GM23248 (cell line): ENCODE measurements at regions not wholly inside any gene's neighbourhood (a gene's known extent, or its start where the extent isn't known, plus 50 kb on each side); places are given as distances from the start of the nearest gene placed in this dataset.

ENCODE experiments used
- DNase-seq: peaks from one replicate; pipeline ENCODE4 v3.0.0-alpha.2; 2015
- H2AFZ ChIP-seq: fragments of 200-600 bp; sonication (generic); 2 replicates; pipeline ENCODE4 v1.6.1; 2016; ENCODE audit warnings: antibody characterized with exemption
- H3F3A ChIP-seq: fragments of 200-600 bp; sonication (generic); 2 replicates; pipeline ENCODE4 v1.6.1; 2016; ENCODE audit warnings: mild to moderate bottlenecking, antibody characterized with exemption, mixed run types; ENCODE audit not compliant: insufficient read depth
- H3K27ac ChIP-seq: fragments of 200-600 bp; sonication (generic); 2 replicates; pipeline ENCODE4 v1.5.1; 2016; ENCODE audit warnings: mild to moderate bottlenecking
- H3K27me3 ChIP-seq: fragments of 200-600 bp; sonication (generic); replicated peaks from 2 replicates; pipeline ENCODE4 v1.6.1; 2016; ENCODE audit warnings: mild to moderate bottlenecking; ENCODE audit not compliant: insufficient read depth
- H3K36me3 ChIP-seq: fragments of 200-600 bp; sonication (generic); 2 replicates; pipeline ENCODE4 v1.6.1; 2016; ENCODE audit warnings: low read depth, mild to moderate bottlenecking
- H3K4me1 ChIP-seq: fragments of 200-600 bp; sonication (generic); 2 replicates; pipeline ENCODE4 v1.6.1; 2016; ENCODE audit warnings: mild to moderate bottlenecking; ENCODE audit not compliant: insufficient read depth
- H3K4me2 ChIP-seq: fragments of 200-600 bp; sonication (generic); one replicate; pipeline ENCODE4 v1.6.1; 2016; ENCODE audit warnings: mild to moderate bottlenecking; ENCODE audit not compliant: unreplicated experiment
- H3K4me3 ChIP-seq: fragments of 200-600 bp; sonication (generic); 2 replicates; pipeline ENCODE4 v1.5.1; 2016; ENCODE audit warnings: mild to moderate bottlenecking
- H3K79me2 ChIP-seq: fragments of 200-600 bp; sonication (generic); 2 replicates; pipeline ENCODE4 v1.6.1; 2016; ENCODE audit warnings: mild to moderate bottlenecking; ENCODE audit not compliant: insufficient read depth
- H3K9ac ChIP-seq: fragments of 200-600 bp; sonication (generic); 2 replicates; pipeline ENCODE4 v1.6.1; 2016; ENCODE audit warnings: mild to moderate bottlenecking
- H3K9me2 ChIP-seq: fragments of 200-600 bp; sonication (generic); 2 replicates; pipeline ENCODE4 v1.6.1; 2016; ENCODE audit warnings: mixed run types, mild to moderate bottlenecking, moderate library complexity; ENCODE audit not compliant: insufficient read depth
- H3K9me3 ChIP-seq: fragments of 200-600 bp; sonication (generic); one replicate; pipeline ENCODE4 v1.6.1; 2017; ENCODE audit warnings: low read depth
- H4K20me1 ChIP-seq: fragments of 200-600 bp; sonication (generic); 2 replicates; pipeline ENCODE4 v1.6.0; 2016; ENCODE audit not compliant: insufficient read depth
- EZH2 ChIP-seq: fragments of 200-600 bp; sonication (generic); IDR thresholded peaks from 2 replicates; pipeline ENCODE4 v1.6.1; 2018; ENCODE audit warnings: antibody characterized with exemption, mild to moderate bottlenecking; ENCODE audit not compliant: insufficient read depth, poor library complexity, severe bottlenecking
- EZH2phosphoT487 ChIP-seq: fragments of 200-600 bp; sonication (generic); IDR thresholded peaks from 2 replicates; pipeline ENCODE4 v1.6.1; 2018; ENCODE audit warnings: antibody characterized with exemption, moderate library complexity, mild to moderate bottlenecking, low read depth; ENCODE audit not compliant: insufficient read depth
- WGBS, 2 experiments: methylation state at CpG; one replicate each; pipeline ENCODE4 v1.1.6; 2015 to 2017; ENCODE audit warnings: low lambda C conversion rate in 2 of 2, low coverage in 1 of 2; ENCODE audit errors: missing lambda C conversion rate in 2 of 2; 5-methylcytosine and 5-hydroxymethylcytosine counted together
- in situ Hi-C: fragments of 300-500 bp; cut with MboI; formaldehyde crosslinking; loops from 2 replicates; pipeline ENCODE4 v1.15.0; 2020

DNA sequence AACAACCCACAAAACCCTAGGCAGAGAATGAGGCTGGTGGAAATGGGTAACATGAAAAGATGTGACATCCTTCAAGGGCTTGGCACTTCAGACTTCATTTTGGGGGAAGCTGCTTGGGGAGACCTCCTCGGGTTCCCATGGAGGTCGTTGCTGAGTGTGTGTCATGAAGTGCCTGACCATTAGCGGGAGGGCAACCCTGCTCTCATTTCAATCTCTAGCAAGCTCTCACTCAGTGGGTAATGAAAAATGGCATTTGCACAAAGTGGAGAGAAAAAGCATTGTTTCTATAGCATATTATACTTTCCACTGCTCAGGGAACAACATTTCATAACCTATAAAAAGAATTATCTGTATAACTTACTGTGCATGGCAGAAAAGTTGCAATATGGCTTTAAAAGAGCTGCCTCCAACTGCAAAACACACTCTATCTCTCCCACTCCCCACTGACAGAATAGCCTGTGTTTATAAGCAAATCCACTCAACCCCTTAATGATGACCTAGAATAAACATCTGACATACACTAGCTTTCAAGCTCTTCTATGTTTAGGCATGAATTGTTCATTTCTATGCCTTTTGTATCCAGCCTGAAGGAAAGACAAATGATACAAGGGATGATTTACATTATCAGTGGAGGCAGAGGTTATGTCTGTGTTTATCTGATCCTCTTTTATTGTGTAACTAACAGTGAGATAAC lies 357.2 kb downstream of the ZSWIM6 start:
- Histone ChIP-seq H3K4me2 (no peak overlapping the region), H3K4me1 (no peaks in the 10 kb centered on the region), H3K79me2 (no peaks in the 10 kb centered on the region), H3K4me3 (no peak overlapping the region), H3K9me3 (no peaks in the 10 kb centered on the region), H4K20me1 (no peaks in the 10 kb centered on the region), H3K27me3 (peaks cover 9% of the 10 kb centered on the region; the same call in 1 of the 2 replicates), H3F3A (no peaks in the 10 kb centered on the region), H3K9ac (no peak overlapping the region), H3K27ac (no peak overlapping the region), H3K9me2 (no peaks in the 10 kb centered on the region), H3K36me3 (no peaks in the 10 kb centered on the region), H2AFZ (no peak overlapping the region)
- in situ Hi-C loops: no loop called here
- TF ChIP-seq EZH2phosphoT487 (no peak), EZH2 (no peak)
- DNase-seq: no peak
- WGBS, 2 experiments: 14 to 20% methylated on average over 3 of the region's 3 CpGs

GRCh38 chr5:61697809-61698558 lies 365.9 kb downstream of the ZSWIM6 start:
- H3K27me3 ChIP-seq: peaks cover 9% of the 10 kb centered on the region; the same call in 1 of the 2 replicates
- WGBS, 2 experiments: 46 to 51% methylated on average over 15 of the region's 15 CpGs
- H4K20me1 ChIP-seq: no peaks in the 10 kb centered on the region
- no peaks in the 10 kb centered on the region for H3K9me2 ChIP-seq
- H3K4me1 ChIP-seq: no peaks in the 10 kb centered on the region
- H3F3A ChIP-seq: no peaks in the 10 kb centered on the region
- H3K36me3 ChIP-seq: no peaks in the 10 kb centered on the region
- no peak overlapping the region for H3K9ac ChIP-seq
- H3K79me2 ChIP-seq: no peaks in the 10 kb centered on the region
- no peak overlapping the region for H3K4me3 ChIP-seq
- H3K9me3 ChIP-seq: no peaks in the 10 kb centered on the region
- no peak overlapping the region for H3K4me2 ChIP-seq
- in situ Hi-C loops: no loop called here
- no peak for DNase-seq
- no peak overlapping the region for H3K27ac ChIP-seq
- H2AFZ ChIP-seq: no peak overlapping the region
- TF ChIP-seq EZH2 (no peak), EZH2phosphoT487 (no peak)

GRCh38 chr5:61701877-61702602 lies 370.0 kb downstream of the ZSWIM6 start:
- no peak overlapping the region for H2AFZ ChIP-seq
- WGBS, 2 experiments: 0 to 2% methylated on average over 4 of the region's 4 CpGs
- H3K27ac ChIP-seq: no peak overlapping the region
- H3K9ac ChIP-seq: no peak overlapping the region
- no peaks in the 10 kb centered on the region for H3F3A ChIP-seq
- no peaks in the 10 kb centered on the region for H3K79me2 ChIP-seq
- peak; percentile 12 for DNase-seq
- H3K4me2 ChIP-seq: no peak overlapping the region
- H3K27me3 ChIP-seq: peaks cover 26% of the 10 kb centered on the region; the same call in 1 of the 2 replicates
- H4K20me1 ChIP-seq: no peaks in the 10 kb centered on the region
- no peak overlapping the region for H3K4me3 ChIP-seq
- no peaks in the 10 kb centered on the region for H3K4me1 ChIP-seq
- H3K36me3 ChIP-seq: no peaks in the 10 kb centered on the region
- no peak for TF ChIP-seq EZH2phosphoT487
- TF ChIP-seq EZH2: no peak
- no peaks in the 10 kb centered on the region for H3K9me3 ChIP-seq
- in situ Hi-C loops: no loop called here
- no peaks in the 10 kb centered on the region for H3K9me2 ChIP-seq

- Histone ChIP-seq H3K9me3 (no peaks in the 10 kb centered on the region), H3F3A (no peaks in the 10 kb centered on the region), H3K27me3 (peaks cover 21% of the 10 kb centered on the region; the same call in 1 of the 2 replicates), H4K20me1 (no peaks in the 10 kb centered on the region), H3K4me2 (no peak overlapping the region), H3K27ac (no peak overlapping the region), H2AFZ (no peak overlapping the region), H3K9ac (no peak overlapping the region), H3K36me3 (no peaks in the 10 kb centered on the region), H3K79me2 (no peaks in the 10 kb centered on the region), H3K4me1 (no peaks in the 10 kb centered on the region), H3K4me3 (no peak overlapping the region), H3K9me2 (no peaks in the 10 kb centered on the region)
- 0 to 6% methylated on average over 2 of the region's 2 CpGs for WGBS, 2 experiments
- peak; percentile 34 for DNase-seq
- no peak for TF ChIP-seq EZH2
- in situ Hi-C loops: no loop called here
Observed at GRCh38 chr5:61702784-61703183, 370.7 kb downstream of the ZSWIM6 start.
